ENCODE measurements at regions not wholly inside any gene's neighbourhood (a gene's known extent, or its start where the extent isn't known, plus 50 kb on each side); places are given as distances from the start of the nearest gene placed in this dataset.

DNA sequence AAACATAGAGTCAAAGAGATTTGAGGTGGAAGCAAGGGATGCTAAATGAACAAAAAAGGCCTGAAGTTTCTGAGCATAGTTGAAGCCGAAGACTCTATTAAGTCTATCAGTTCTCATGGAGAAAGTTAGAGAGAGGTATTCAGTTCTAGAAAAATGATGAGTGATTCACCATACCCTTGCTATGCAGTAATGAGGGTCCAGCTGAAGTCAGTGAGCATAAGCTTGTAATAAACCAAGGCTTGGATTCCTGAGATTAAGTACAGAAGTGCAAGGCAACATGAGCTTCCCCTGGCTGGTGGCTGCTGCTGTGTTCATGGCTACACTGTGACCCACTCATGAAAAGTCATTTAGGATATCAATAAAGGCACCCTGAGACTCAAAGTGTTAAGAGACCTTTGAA lies 129.7 kb upstream of the MTAP start:
- no peak for DNase-seq

DNA sequence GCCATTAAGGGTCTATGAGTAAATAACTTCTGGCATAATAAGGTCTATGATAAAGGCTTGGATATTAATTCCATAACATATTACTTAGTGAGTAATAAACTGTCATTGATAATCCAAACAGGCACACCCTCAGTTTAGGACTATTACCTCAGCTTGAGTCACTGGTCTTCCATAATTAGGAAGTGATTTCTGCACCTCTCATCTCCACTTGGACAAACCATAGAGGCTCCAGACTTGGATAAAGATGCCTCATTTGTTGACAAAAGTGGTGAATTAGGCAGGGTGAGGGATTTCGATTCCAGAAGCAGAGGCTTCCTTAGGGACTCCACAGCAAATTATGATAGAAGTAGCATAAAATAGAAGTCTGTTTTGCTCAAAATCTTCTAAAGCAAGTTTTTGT lies 127.5 kb upstream of the MTAP start:
- DNase-seq = no peak

DNA sequence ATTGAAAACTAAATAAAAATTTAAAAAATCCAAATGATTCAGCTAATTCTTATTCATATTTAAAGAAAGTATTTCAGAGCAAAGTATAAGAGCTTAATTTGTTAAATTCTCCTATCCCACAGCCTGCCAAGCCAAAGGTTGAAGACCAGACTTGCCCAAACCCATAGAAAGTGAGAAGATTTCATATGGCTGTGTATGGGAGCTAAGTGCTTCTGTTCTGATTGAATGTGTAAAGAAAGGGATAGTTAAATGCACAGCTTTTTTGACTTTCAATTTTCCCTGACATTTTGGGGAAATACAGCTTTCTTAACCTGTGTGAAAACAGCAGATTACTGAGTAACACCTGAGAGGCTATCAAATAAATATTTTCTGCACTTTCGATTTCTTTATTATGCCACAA lies 125.0 kb upstream of the MTAP start:
- no peak for DNase-seq

DNA sequence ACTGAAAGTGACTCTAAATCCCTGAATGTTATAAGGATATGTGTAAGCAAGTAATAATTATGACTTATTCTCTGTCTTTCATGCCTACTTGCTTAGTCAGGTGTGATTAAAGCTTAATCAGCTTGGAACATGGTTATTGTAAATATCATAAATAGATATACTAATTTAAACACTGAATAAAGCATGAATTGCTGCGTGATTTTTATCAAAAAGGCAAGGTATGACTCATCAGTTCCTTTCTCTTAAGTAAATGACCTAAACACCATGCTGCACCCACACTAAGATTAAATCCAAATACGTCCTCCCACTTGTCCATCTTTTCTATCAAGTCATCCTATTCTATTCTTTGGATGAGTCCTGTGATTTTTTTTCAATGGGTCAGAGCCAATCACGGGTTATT lies 124.6 kb upstream of the MTAP start:
- DNase-seq = no peak

DNA sequence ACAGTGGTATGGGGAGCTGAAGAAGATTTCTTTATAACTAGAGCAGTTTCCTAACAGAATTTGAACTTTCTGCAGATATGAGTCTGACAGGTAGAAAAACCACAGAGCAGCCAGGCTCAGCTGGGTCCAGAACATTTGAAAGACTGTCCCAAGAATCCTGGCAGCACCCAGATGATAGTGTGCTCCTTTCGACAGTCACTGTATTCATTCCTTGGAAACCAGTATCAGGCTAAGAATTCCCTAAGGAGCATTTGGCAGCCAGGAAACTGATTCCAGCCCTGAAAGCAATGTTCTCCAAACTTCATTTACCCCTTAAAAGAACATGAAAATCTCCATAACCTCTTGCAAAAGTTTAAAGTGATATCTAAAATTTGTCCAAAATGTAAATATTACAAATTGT lies 123.0 kb upstream of the MTAP start:
- no peak for DNase-seq

DNA sequence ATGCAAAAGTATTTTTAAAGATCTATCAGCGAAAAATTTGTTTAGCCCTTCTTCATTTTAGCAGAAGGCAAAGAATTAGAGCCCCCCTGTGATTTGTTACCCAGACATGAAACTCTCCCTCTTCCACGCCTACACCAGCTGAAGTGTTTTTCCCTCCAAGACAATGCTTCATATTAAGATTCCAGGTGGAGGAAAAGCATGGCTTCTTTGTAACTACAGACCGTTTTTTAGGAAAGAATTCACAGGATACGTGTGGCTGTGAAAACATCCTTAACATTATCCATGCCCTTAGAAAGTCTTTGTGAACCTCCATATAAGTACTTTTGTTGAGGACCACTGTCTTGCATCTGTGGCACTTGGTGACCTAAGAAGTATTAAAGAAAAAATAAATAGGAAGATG lies 121.8 kb upstream of the MTAP start:
- DNase-seq = no peak

DNA sequence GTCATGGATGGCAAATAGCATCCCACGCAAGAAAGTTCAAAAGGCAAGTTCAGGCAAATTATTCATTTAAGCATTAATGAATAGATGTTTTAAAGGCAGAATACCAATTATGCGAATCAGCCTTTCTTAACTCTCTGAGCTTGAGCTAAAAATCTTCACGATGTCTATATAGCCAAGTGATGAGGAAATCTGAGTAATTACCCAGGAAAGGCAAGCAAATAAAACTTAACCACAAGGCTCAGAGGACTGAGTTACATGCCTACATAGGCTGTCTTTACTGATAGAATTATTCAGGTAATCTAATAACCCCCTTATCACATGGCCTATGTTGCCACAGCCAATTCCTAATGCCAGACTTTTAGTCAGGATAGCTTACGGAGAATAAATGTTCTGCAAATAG lies 120.8 kb upstream of the MTAP start:
- no peak for DNase-seq

DNA sequence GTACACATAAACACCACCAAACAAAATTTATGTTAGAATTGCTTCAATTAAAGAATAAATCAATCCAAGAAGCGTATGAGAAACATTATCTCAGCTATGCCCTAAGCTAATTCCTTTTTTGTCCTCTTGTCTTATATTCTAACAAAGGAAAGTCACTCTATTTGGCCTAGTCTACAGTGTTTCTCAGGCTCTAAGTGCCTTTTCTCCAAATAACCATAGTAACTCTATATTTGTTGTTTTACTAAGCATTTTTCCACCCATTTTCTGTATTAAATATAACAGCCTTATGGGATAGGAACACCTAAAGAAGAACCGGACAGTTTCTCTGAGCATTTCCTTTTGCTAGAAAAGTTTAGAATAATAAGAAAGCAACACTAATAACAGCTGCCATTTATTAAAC lies 120.1 kb upstream of the MTAP start:
- no peak for DNase-seq

DNA sequence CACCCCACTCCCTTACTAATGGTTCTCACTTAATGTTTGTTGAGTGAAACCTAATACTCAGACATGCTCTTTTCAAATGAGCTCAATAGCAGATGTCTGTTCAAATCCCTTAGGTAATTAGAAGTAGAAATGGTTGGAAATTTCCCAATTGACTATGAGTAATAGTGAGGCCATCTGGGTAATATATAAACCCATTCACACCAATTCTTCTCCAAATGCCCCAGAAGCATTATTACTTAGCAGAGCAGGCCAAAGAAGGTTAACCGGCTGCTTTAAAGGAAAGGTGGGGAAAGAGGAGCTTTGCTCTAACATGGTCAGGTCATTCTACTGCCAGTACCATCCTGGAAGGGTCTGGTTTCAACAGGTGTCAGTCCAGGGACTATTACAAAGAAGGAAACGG lies 119.5 kb upstream of the MTAP start:
- DNase-seq = no peak

DNA sequence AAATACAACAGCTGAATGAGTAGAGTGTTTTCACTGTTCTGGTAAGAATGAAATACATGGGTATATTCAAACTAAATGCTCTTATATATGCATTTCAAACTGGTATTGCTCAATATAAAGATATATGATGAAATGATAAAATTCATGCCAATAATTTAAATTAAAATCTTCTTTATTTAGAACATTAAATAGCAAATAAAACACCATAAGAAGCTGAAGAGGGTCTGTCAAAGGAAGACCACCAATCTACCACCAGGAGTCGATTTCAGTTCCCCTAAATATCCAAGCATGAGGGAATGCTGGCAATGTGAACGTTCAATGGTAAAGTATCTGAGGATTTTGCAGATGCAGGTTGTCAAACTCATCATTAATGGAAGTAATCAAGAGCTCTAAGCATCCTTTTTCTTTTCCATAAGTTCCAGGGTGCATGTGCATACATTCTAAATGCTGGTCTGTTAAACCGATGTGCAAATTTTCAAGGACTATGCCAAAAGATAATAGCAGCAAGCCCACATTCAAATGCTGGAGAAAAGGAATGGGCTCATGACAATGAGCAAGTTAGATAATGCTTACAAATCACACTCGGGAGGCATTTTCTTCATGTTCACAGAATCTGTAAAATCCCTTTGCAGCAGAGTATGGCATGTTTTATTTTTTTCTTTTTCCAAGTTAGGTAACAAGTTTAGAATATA lies 118.8 kb upstream of the MTAP start:
- no peak for DNase-seq

DNA sequence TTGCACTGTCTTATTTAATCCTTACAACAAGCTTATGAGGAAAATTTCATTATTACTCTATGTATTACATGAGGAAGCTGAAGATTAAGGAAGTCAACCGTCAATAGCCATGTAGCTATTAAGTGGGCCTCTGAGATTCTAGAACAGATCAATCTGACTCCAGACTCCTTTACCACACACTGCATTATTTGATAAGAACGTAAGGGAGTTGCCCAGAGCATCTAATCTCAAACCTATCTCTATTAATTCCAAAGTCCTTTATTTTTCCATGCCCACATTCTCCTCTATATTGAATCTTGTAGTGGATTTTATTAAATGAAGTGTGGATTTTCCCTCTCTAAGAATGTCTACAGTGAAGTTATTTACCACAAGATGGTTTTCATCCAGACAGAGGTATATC lies 118.2 kb upstream of the MTAP start:
- no peak for DNase-seq

DNA sequence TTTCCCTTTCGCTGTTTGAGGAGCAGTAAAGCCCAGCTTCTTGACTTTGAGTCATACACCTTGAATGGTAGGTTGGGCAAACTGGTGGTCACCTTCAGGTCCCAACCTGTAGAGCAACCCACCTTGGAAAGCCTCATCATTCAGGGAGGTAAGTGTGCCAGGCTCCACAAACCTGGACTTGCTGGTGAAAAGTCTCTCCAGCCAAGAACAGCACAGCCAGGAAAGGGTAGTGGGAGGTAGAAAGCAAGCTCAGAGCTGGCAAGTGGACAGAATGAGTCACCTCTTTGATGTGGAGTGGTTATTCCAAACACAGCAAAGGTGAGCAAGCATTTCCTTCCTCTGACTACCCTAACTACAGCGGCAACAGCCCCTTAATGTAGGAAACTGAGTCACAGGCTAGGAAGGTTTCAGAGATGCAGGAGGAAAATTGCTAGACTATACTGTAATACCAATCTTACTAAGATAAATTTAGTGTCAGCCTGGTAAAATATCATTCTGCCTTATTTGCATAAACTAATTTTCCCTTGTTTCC lies 117.5 kb upstream of the MTAP start:
- DNase-seq = no peak

DNA sequence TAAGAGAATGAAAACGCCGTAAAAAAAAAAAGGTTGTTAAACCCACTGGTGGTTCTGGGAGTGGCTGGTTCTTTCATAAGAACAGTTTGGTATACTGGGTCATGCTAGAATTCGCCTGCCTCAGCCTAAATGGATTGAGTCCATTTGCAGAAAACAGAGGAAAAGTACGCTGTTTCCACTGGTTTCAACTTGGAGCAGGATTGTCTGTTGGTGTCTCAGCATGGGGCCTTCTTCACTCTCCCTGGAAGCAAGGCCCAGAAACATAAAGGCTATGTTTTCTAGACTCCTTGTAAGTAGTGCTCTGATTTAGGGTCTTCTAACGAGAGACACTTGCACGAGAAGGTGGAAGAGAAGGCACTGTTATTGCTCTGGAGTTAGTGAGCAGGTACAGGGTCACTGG lies 116.9 kb upstream of the MTAP start:
- no peak for DNase-seq

DNA sequence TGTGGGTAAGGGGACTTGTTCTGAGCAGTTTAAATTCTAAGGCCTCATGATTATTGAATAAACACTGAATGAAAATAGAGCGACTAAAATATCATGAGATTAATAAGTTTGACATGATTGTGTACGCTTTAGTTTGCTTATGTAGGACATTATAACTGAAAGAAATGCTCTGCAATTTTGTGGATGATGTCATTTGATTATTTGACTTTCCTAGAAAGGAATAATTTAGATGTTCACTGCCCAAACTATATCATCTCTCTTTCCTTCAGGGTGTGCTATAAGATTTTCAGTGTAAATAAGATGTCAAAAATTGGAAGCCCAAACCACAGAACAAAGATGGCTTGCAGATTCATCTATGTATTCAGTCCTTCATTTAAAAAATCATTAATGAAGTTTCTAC lies 115.7 kb upstream of the MTAP start:
- no peak for DNase-seq

DNA sequence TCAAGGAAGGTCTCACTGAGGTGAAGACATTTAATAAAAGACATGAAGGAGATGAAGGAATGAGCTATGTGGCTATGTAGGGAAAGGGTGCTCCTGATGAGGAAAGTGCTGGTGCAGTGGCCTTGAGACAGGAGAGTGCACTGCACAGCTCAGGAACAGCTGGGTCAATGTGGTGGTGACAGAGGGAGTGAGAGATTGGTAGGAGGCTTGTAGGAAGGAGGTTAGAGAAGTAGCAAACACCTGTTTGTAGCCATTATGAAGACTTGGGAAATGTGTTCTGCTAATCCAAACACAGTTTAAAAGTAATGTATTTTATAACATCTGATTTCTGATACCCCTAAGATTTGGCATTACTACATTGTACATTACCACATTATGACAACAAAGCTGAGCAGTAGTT lies 115.1 kb upstream of the MTAP start:
- DNase-seq = no peak

DNA sequence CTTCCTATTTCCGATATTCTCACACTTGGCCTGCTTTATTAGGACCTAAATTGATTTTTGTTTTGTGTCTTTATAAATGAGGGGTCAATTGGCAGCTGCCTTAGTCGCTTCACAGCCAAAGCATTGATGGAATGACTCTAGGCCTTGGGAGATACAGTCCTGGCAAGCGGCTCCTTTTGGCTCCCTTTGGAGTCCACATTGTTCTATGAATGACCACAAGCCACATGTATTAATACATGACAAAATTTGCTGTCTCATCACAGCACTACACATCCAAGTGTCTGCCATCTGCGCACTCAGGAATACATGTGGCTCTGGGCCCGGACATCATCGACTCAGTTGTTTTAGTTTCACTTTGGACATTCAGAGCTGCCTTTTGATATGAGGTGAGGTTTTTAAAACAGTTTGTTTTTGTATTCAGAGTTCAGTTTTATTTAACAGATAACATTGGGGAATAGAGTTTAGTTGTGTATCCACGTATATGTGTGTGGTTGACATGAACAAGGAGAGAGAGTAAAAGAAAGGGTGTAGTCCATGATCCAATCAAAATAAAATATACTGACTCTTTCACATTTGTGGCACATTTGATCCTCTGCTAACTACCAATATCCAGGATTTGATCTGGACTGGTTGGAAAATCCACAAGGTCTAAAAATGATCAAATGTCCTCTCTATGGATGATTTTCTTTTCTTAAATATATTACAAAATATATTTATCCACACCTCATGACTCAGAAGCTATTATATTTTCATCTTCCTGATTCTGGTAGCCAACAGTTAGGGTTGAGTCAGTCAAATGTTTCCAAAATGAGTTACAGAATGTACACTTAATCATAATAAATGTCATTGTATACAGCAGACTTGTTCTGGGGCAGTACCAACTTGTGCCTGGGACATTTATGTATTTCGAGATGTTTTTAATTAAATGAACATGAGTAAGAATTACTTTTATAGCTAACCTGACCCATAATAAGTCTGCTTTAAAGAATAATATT lies 114.0 kb upstream of the MTAP start:
- DNase-seq = no peak

DNA sequence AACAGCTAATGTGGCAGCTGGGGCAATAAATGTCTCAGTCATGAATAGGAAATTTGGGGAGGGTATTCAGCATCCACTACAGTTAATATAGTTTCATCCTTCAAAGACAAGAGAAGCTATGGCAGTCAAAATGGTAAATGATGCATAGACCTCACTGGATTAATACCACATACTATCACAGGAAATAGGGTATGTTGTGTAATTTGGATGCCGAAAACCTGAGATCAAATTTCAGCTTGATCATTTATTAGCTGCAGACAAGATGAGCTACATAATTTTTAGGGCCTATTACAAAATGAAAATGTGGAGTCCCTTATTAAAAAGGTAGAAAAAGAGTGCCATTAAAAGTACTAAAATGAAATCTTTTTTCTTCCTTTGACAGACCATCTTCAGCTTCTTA lies 112.6 kb upstream of the MTAP start:
- DNase-seq = no peak

DNA sequence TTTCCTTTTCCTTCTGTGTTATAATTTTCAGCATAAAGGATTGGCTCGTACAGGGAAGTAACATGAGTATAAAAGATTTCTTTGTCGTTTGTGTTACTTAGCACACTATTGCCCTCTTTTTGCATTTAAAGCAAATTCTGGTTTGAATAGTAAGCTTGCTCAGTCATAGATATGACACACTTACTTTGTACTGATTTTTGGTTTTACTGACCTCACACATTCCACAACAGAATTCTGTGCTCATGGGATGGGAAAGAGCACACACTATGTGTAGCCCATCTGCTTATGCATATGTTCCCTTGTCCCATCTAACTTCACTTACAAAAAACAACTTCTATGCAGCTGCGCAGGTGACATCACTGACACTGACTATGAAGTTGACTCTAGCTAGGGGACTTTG lies 111.9 kb upstream of the MTAP start:
- no peak for DNase-seq

DNA sequence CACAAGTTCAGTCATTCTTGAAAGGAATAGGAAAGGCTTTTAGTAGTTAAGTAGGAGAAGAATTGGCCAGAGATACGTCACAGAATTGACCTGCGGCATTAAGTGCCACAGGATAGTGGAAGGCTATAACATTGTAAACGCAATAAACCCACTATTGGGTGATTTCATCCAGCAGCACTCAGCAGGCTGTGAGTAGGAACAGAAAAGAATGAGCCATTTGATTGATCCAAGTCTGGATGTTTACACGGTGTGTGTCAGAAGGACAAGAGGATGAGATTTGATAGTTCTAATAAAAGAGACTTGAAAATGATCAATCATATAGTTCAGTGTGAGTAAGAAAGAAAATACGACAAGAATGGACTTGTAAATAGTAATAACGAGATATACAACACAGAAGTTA lies 110.0 kb upstream of the MTAP start:
- DNase-seq = no peak

DNA sequence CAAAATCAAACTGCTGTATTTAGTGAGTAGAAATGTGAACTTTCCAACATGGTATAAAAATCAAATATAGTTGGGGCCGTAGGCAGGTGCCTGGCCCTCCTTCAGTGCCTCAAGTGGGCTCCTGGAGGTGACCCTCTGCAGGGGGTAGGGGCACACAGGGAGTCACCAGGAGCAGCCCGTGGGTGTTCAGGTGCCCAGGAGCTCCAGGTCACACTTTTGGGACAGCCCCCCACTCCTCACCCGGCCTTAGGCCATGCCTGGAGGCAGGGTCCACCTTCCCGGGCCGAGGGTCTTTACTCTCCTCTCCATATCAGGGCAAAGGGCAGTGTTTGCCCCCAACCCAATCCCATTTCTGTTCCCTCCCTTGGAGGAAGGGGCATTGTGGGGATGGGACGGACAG lies 108.0 kb upstream of the MTAP start:
- DNase-seq = no peak

DNA sequence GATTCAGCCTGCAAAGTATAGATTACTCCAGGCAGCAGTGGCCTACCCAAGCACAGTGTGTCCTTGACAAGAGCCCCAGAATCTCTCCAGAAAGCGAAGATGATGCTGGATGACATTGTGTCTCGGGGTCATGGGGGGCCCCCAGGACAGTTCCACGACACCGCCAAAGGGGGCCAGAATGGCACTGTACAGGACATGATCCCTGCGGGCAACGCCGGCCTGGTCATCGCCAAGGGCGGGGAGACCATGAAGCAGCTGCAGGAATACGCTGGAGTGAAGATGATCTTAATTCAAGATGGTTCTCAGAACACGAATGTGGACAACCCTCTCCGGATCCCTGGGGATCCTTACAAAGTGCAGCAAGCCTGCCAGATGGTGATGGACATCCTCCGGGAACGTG lies 107.0 kb upstream of the MTAP start:
- DNase-seq = no peak

DNA sequence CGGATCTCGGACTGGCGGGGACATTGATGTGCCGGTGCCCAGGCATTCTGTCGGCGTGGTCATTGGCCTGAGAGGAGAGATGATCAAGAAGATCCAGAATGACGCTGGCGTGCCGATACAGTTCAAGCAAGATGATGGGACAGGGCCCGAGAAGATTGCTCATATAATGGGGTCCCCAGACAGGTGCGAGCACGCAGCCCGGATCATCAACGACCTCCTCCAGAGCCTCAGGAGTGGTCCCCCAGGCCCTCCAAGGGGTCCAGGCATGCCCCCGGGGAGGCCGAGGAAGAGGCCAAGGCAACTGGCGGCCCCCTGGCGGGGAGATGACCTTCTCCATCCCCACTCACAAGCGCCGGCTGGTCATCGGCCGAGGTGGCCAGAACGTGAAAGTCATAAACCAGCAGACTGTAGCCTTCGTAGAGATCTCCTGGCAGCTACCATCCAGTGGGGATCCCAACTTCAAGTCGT lies 106.5 kb upstream of the MTAP start:
- DNase-seq = no peak

DNA sequence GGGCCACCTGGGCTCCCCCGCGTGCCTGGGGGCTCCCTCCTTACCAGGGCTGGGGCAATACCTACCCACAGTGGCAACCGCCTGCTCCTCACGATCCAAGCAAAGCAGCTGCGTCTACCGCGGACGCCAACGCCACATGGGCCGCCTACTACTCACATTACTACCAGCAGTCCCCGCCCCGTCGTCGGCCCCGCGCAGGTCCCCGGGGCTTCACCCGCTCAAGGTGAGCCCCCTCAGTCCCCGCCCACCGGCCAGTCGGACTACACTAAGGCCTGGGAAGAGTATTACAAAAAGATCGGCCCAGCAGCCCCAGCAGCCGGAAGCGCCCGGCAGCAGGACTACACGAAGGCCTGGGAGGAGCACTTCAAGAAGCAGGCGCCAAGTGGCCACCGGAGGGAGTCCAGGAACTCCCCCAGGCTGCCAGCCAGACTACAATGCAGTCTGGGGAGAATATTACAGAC lies 106.0 kb upstream of the MTAP start:
- DNase-seq = no peak

DNA sequence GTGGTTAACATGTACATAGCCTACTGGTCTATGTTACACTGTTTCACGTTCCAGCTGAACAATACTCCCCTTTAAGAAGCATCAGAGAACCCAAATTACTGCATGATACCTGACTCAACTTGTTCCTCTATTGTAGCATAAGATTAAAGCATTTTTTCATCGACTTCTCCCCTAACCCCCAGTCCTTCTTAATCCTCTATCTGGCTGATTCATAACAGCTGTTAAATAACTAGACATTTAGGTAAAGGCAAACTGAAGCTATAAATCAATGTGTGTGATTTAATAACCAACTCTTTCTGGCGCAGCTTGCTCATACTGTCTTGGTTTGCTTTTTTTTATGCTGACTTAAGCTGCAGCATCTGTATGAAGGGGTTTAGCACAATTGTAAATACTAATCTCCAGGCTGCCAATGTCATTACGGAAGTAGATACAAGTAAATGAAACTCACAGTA lies 94.2 kb upstream of the MTAP start:
- no peak for DNase-seq

Data from NCI-H1048 (cell line).